HG03045 (cell line): ENCODE measurements at regions not wholly inside any gene's neighbourhood (a gene's known extent, or its start where the extent isn't known, plus 50 kb on each side); places are given as distances from the start of the nearest gene placed in this dataset.

Source experiments
- ATAC-seq: cut with Tn5 transposase; IDR thresholded peaks from one replicate; pipeline ENCODE4 v1.9.1; 2021; ENCODE audit warnings: mild to moderate bottlenecking, moderate library complexity; ENCODE audit not compliant: unreplicated experiment

DNA sequence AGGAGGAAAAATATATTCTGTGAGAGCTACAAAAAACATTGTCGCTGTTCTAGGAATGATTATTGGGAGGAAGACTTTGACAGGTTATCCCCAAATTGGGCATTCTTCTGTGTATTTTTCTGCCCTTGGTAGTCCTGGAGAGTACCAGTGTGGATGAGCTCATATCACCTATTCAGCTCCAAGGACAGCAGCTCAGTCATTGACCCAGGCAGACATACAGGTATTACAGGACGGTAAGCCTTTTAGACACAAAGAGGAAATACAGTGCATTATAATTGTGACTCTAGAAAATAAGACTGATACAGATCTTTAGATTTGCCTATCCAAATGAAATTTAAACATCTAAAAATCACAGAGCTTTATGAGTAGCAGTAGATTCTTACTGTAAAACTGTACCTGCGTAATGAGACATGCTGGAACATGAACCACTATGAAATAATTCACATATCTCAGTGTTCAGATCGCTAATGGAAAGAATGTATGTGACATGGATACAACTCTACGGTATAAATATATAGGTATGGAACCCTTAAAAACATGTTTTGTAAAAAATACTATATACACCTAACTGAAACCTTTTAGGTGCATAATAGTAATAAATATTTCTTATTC, 56.0 kb downstream of the PLK2 start:
- no peak for ATAC-seq

DNA sequence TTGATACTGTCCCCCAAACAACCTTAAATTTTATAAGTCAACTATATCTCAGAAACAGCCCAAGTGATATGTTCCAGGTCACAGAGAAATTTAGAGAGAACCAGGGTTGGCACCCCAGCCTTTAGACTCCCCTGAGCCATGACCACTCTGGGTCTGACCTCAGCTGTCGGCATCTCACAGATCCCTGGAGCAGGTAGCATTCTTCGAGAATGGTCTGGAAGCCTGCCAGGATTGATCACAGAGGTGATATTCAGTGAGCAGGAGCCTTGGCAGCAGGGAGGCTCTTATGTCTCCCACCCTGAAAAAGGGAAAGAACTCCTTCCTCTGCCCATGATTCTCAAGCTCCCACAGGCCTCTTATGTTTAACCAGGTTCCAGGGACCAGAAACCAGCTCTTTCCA, 58.2 kb downstream of the PLK2 start:
- no peak for ATAC-seq

DNA sequence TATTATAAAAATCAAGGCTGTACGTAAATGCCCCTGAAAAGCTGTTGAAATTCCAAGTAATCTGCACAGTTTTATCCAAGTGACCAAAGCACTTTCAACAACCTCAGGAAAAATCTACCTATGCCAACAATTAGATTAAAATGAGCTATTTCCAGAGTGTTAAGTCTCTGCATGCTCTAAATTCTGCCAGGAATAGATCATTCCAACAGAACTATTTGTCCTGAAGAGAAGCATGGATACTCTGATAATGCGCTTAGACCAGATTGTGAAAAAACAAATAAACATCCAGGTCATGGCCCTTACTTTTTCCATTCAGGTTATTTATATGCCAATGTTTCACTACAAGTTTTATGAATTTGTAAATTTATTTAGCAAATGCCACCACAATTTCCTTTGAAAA, 59.1 kb downstream of the PLK2 start:
- ATAC-seq, result no peak

DNA sequence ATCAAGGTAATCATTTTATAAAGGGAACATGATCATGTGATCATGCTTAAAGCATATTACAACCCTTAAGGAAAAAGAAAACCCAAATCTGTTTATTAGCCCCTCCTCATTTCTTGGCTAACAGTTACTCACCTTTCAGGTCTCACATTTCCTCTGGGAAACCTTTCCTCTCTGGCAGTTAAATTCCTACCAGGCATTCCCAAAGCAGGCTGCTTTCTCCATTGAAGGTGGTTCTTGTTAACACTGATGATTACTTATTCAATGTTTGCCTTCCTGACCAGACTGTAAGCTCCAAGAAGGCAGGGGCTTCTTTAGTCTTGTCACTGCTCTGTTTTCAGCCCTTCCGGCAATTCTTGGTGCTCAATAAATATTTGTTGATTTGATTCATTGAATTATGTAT, 59.9 kb downstream of the PLK2 start:
- no peak for ATAC-seq

DNA sequence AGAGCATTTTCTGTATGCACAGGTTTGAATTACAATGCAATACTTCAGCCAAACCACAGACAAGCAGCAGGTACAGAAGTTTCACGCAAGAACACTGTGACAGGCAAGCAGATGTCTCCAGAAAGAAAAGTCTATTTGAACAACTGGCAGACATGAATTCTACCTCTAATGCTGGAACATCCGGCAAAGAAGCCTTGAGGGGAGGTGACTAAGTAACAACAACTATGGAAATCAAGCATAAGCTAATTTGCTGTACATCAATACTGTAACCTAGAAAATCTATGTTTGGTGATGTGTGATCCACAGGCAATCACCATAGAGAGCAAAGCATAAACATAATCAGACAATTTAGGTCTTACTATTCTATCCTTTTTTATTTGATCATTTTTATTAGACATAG, 65.5 kb downstream of the PLK2 start:
- no peak for ATAC-seq

DNA sequence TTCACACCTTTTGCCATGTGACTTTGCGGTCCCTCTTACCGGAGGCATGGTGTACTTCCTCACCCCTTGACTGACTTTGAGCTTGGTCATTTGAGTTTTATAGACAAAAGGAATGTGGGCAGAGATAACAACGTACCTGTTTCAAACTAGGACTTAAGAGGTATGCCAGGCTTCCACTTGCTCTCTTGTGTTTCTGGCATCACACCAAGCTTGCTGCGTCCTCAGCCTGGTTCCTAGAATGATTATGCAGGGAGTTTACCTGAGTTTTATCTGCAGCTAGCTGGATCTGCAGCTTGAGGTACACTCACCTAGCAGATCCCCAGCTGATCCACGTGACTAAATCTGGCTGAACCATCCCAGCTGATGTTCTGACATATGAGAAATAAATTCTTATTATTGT, 66.2 kb downstream of the PLK2 start:
- ATAC-seq, result no peak

DNA sequence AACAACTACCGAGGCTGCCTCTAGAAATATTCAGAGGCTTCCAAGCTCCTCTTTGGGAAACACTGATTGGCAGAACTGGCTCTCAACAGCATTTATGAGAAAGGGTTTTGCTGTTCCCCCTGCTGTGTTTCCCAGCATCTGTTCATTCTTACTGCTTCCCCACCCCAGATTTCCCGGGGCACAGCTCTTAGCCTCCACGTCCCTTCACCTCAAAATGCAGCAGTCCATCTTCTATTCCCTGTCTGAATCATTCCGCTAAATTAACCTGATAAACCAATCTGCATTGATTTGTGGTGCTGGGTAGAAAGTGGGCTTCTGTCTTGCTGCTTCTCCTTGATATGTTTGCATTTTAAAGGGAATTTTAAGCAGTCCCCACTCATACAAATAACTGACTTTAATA, 67.4 kb downstream of the PLK2 start:
- no peak for ATAC-seq

DNA sequence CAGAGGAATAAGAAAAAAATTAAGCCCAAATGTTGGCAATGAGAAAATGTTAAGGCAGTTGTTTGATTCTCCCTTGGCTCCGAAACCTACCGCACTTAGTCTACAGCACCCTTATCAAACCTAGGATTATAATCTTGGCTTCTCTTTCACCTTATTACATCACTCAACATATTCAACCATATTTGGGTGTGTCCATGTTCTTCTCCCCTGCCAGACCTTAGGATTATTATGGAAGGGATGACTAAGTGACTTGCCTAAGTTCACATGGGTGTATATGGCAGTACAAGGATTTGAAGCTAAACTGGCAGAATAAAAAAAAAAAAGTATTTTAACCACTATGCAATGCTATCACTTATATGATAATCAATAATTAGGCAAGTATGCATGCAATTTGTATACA, 76.4 kb downstream of the PLK2 start:
- ATAC-seq, result no peak

DNA sequence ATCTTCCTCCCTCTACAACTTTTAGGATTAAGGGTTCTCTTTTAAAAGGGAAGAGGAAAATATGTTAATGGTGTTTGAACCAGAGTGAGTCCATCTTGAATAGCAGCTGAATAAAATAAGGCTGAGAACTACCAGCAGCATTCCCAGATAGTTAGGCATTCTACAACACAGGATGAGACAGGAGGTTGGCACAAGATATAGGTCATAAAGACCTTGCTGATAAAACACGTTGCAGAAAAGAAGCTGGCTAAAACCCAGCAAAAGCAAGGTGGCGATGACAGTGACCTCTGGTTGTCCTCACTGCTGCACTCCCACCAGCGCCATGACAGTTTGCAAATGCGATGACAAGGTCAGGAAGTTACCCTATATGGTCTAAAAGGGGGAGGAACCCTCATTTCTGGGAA, 77.8 kb downstream of the PLK2 start:
- ATAC-seq, result no peak

DNA sequence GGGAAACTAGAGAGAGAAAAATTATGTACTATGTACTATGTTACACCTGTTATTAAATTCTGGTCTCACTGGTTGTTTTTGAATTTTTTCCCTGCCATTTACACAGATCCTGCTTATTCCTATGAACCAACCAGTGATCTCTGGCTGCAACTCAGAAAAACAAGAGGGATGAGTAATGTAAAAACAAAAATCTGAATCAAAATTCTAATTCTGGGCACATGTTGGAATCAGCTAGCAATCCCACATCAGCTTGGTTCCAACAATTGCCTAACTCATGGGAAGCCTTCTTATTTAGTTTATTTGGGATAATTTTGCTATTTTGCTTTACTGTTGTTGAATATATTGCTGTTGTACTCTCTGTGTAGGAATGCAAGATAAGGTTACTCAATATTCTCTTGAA, 78.3 kb downstream of the PLK2 start:
- no peak for ATAC-seq

DNA sequence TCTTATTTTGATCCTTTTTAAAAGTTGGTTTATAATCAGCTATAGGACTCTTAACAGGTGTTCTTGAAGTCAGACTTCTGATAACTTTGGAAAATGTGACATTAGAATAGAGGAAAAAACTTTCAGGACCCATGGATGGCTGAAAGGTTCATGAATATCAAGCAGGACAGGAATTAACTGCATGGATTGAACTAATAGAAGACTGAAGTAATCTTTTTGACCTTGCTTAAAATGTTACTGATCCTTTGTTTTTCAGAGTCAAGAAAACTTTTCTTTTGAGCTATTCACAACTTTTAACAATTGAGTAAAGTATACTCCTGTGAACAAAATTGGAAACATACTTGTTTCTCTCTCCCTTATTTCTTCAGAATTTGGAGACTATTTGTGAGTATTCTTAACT, 79.2 kb downstream of the PLK2 start:
- no peak for ATAC-seq

DNA sequence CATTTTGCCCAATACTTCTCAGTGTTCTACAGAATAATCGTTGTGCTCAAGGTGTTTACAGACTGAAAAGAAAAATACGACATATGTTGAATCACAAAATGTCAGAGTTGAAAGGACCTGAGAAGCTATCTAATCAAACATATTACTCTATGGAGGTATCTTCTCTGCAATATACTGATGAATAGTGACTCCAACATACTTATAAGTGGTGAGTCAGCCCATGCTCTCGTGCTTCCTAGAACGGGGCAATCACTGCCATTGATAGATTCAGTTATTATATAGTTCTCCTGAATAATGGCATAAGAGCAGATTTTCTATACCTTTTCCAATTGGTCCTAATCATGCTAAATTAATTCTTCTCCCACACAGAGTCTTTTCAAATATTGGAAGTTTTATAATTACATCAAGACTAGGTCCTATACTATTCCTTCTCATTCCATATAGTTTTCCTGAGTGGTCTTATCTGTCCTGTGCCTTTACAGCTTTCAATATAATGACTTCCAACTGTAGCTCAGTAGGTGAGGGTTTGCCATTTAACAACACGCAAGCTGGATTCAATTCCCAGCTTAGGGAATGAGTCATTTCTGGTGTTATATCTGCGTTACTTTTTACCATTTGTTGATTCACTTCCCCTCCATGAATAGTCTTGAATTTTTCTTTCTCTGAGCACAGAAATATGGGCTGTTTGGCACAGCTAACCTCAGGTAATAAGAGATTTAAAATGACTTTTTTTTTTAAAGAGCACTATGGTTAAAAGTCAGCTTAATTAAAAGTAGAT, 81.1 kb downstream of the PLK2 start:
- ATAC-seq, result no peak

DNA sequence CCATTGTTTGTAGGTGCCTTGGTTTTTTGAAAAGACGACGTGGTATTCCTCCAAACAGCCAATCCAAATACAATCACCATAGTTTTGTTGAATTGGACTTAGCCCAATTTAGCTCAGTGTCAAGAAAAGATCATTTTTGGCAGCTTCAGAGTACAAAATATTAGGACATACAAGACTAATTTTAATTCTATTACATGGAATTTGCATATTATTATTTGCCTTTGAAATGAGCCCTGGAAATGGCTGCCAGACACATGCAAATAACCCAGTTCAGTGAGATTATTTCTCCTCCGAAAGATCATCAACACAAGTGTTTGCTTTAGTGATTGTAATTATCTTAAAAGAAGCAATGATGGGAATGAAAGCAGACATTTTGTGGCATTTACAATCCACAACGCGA, 89.3 kb downstream of the PLK2 start:
- ATAC-seq, result no peak

DNA sequence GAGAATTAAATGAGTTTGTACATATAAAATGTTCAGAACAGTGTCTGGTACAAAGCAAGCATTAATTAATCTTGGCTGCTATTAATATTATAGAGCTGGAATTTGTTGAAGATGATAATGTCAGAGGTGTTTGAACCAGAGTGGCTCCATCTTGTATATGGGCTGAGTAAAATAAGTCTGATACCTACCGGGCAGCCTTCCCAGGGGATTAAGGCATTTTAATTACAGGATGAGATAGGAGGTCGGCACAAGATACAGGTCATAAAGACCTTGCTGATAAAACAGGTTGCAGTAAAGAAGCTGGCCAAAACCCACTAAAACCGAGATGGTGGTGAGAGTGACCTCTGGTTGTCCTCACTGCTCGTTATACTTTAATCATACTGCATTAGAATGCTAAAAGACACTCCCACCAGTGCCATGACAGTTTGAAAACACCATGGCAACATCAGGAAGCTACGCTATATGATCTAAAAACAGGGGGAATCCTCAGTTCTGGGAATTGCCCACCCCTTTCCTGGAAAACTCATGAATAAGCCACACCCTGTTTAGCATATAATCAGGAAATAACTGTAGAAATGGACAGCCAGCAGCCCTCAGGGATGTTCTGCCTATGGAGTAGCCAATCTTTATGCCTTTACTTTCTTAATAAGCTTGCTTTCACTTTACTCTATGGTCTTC, 90.2 kb downstream of the PLK2 start:
- ATAC-seq, result no peak

DNA sequence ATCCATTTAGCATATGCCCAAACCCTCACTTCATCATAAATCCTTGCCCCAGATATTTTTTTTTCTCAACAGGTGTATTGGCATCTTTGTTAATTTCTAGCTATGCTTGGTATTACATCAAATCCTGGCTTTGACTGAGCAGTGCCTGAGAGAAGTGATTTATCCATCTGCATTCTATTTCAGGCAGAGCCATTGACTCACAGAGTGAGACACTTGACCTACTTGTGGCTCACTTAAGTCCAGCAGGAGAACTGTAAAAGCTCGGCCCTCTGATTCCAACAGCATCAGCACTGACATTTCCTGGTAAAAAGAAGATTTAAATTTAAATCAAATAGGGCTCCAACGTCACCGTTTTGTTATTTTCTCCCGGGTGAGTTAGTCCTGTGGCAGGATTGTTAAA, 93.4 kb downstream of the PLK2 start:
- ATAC-seq, result no peak

DNA sequence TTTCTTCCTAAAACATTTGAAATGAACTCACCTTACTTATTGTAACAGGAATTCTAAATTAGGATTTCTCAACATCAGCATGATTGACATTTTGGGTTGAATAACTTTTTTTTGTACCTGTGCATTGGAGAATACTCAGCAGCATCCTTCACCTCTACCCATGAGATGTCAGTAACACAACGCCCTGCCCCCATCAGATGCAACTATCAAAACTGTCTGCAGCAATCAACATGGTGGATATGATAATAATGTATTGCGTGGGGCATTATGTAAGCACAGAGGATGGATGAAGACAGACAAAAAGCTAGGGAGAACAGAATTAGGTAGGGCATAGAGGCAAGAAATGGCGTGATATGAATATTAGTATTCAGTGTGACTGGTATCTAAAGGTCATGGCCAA, 94.1 kb downstream of the PLK2 start:
- no peak for ATAC-seq

DNA sequence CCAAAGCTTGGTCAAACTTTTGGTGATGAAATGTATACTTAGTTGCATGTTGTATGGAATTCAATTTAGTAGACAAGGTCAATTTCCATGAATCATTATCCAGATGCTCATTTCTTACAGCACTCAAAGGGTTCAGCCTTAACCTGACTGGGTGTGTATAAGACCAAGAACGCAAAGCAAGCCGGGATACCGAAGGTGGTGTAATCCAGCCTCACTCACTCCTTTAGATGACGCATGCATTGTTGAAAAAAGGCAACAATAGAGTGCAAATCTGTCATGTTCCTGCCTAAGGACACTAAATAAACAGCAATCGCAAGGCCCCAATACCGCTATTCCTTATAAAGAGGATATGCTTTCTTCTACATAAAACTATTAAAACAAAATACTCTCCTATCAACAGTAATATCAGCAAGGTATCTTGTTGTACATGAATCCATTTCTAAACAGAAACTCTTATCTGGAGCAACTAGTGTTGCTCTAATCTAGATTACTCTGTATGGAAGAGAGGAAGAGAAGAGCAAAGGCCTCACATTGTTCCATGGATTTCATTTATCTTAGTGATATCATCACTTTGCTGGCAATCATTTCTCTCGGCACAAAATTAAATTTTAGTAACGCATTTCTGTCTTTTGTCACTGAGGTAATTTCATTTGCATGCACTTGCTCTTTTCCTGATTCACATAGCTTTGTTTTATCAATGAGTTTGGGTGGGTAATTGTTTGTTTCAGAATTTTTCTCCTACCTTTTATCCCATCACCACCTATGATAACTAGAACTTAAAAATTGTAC, 96.2 kb downstream of the PLK2 start:
- ATAC-seq, result no peak

DNA sequence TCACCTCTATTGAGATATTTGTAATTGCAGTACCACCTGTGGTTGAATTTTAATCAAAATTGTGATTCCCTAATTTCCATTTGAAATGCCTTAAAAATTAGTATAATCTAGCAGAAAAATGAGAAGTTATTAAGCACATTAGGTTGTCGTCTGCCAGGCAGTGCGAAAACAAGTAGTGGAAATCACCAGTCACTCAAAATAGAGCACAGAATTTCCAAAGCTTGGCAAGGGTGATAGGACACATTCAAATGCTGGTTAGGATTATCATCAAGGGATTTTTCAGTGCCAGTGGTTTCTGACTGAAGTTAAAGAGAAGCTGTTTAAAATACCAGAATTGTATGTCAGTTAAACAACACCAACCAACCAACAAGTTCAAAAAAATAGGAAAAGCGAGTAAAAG, 97.8 kb downstream of the PLK2 start:
- ATAC-seq, result no peak

DNA sequence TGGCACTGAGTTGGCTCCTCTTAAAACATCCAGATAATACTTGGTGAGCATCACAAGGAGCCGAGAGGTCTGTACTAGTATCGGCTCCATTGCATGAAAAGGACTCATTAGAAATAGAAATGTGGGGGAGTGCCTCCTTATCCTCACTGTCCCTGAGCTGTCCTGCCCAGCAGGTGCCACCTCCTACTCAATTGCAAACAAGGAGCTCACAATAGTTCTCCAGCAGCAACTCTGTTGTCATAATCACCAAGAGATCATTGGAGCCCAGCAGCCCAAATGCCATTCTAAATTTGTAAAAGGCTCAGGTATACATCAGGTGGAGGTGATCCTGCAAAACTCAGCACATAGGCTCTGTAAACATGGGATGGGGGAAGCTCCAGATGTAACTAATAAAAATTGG, 99.1 kb downstream of the PLK2 start:
- ATAC-seq, result no peak

DNA sequence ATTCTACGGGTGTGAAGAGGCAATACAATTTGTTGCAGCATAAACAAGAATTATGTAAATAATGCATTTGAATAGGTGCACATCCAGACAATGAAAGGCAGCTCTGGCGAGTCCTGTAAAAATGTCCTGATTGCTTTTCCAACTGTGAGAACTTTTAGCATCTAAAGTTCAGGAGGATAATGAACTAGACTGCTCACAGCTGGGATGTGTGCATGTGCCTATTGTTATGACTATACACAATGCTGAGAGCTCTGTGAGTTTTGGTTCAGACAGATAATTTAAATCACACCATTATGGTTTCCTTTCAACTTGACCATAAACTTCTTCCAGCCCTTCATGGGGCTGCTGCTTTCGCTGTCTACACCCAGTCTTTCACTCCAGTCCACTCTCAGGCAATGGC, 99.9 kb downstream of the PLK2 start:
- ATAC-seq, result no peak

DNA sequence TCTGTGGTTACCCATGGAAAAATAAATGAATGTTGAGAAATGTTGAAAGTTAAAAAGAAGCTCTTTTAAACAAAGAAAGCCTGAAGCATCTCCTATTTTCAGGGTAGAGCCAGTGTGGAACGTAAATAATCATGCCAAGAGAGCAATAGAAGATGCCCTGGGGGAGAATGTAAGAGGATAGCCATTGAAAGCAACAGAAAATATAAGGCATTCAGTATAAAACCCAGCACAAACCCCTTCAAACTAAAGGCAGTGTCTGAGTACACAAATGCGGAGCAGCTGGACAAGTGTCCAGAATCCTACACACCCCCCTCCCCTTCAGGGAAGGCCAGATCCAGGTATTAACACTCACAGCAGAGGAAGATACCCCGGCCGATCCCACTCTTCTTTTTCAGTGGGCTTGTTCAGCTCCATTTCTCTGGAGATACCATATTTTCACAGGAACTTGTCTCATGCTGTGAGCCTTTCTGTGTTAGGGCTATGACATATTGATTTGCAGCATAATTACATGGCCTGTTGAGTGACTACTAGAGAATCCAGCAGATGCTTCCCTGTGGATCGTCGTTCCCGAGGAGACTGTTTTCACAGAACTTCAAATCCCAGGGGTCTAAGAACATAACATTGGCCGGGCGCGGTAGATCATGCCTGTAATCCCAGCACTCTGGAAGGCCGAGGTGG, 101.2 kb downstream of the PLK2 start:
- no peak for ATAC-seq
